ENCODE measurements at regions not wholly inside any gene's neighbourhood (a gene's known extent, or its start where the extent isn't known, plus 50 kb on each side); places are given as distances from the start of the nearest gene placed in this dataset.
"Not testable (repeated sequence)": the region's sequence is repeated elsewhere in the genome, so short reads cannot be mapped to it uniquely, and the experiment has no call there.

DNA sequence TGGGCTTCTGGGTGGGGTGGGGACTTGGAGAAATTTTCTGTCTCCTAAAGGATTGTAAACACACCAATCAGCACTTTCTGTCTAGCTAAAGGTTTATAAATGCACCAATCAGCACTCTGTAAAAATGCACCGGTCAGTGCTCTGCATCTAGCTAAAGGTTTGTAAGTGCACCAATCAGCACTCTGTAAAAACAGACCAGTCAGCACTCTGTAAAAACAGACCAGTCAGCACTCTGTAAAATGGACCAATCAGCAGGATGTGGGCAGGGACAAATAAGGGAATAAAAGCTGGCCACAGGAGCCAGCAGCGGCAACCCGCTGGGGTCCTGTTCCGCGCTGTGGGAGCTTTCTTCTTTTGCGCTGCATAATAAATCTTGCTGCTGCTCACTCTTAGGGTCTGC, 63.0 kb upstream of the MAP9 start:
- TF ChIP-seq, protein P1, sequence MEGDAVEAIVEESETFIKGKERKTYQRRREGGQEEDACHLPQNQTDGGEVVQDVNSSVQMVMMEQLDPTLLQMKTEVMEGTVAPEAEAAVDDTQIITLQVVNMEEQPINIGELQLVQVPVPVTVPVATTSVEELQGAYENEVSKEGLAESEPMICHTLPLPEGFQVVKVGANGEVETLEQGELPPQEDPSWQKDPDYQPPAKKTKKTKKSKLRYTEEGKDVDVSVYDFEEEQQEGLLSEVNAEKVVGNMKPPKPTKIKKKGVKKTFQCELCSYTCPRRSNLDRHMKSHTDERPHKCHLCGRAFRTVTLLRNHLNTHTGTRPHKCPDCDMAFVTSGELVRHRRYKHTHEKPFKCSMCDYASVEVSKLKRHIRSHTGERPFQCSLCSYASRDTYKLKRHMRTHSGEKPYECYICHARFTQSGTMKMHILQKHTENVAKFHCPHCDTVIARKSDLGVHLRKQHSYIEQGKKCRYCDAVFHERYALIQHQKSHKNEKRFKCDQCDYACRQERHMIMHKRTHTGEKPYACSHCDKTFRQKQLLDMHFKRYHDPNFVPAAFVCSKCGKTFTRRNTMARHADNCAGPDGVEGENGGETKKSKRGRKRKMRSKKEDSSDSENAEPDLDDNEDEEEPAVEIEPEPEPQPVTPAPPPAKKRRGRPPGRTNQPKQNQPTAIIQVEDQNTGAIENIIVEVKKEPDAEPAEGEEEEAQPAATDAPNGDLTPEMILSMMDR (IDR thresholded peaks at IDR 0.05): not testable (repeated sequence)
- not testable (repeated sequence) for TF ChIP-seq POLR2A, EP300 (IDR thresholded peaks at IDR 0.05)
